OCI-LY1 (cell line): ENCODE measurements at regions not wholly inside any gene's neighbourhood (a gene's known extent, or its start where the extent isn't known, plus 50 kb on each side); places are given as distances from the start of the nearest gene placed in this dataset.

ENCODE experiments used
- H2AFZ ChIP-seq: fragments of 200-600 bp; sonication (generic), shearing (Covaris generic); 2 replicates; pipeline ENCODE4 v1.6.0; 2014; ENCODE audit warnings: antibody characterized with exemption, mild to moderate bottlenecking, low read length
- H3F3A ChIP-seq: fragments of 200-600 bp; sonication (generic), shearing (Covaris generic); 2 replicates; pipeline ENCODE4 v1.6.0; 2014; ENCODE audit warnings: mild to moderate bottlenecking, antibody characterized with exemption, low read length, moderate library complexity; ENCODE audit not compliant: insufficient read depth
- H3K27ac ChIP-seq: fragments of 200-600 bp; sonication (generic); 2 replicates; pipeline ENCODE4 v1.5.1; 2014; ENCODE audit warnings: low read length, mixed run types, mild to moderate bottlenecking, low read depth; ENCODE audit not compliant: poor library complexity, severe bottlenecking
- H3K27me3 ChIP-seq: fragments of 200-600 bp; sonication (generic); 2 replicates; pipeline ENCODE4 v1.6.0; 2014; ENCODE audit warnings: antibody characterized with exemption, mild to moderate bottlenecking, low read length, moderate library complexity; ENCODE audit not compliant: insufficient read depth
- H3K36me3 ChIP-seq: fragments of 200-600 bp; sonication (generic); 2 replicates; pipeline ENCODE4 v1.6.1; 2014; ENCODE audit warnings: mild to moderate bottlenecking, antibody characterized with exemption, low read length, moderate library complexity, mixed read lengths; ENCODE audit not compliant: insufficient read depth
- H3K4me1 ChIP-seq: fragments of 200-600 bp; sonication (generic); 2 replicates; pipeline ENCODE4 v1.5.1; 2014; ENCODE audit warnings: mild to moderate bottlenecking, low read length, moderate library complexity; ENCODE audit not compliant: insufficient read depth, severe bottlenecking
- H3K4me2 ChIP-seq: fragments of 200-600 bp; sonication (generic), shearing (Covaris generic); 2 replicates; pipeline ENCODE4 v1.6.1; 2014; ENCODE audit warnings: low read length
- H3K4me3 ChIP-seq: fragments of 200-600 bp; sonication (generic); 2 replicates; pipeline ENCODE4 v1.5.1; 2014; ENCODE audit warnings: low read length, low read depth, mild to moderate bottlenecking, mixed read lengths; ENCODE audit not compliant: poor library complexity, severe bottlenecking
- H3K79me2 ChIP-seq: fragments of 200-600 bp; shearing (Covaris generic); 2 replicates; pipeline ENCODE4 v1.6.1; 2016; ENCODE audit warnings: mixed run types, low read length, mixed read lengths; ENCODE audit not compliant: insufficient read depth
- H3K9ac ChIP-seq: fragments of 200-600 bp; sonication (generic), shearing (Covaris generic); 2 replicates; pipeline ENCODE4 v1.6.1; 2014; ENCODE audit warnings: mild to moderate bottlenecking, low read length, mixed read lengths
- H3K9me2 ChIP-seq: fragments of 200-600 bp; sonication (generic), shearing (Covaris generic); 2 replicates; pipeline ENCODE4 v1.6.1; 2014; ENCODE audit warnings: low read depth, mild to moderate bottlenecking, low read length, mixed read lengths
- H3K9me3 ChIP-seq: fragments of 200-600 bp; shearing (Covaris generic); 2 replicates; pipeline ENCODE4 v1.6.1; 2014; ENCODE audit warnings: low read length, mixed read lengths
- H4K20me1 ChIP-seq: fragments of 200-600 bp; sonication (generic), shearing (Covaris generic); 2 replicates; pipeline ENCODE4 v1.6.0; 2016; ENCODE audit warnings: mild to moderate bottlenecking, low read length; ENCODE audit not compliant: insufficient read depth
- CTCF ChIP-seq: fragments of 200-600 bp; sonication (generic), shearing (Covaris generic); IDR thresholded peaks from 2 replicates; pipeline ENCODE4 v1.5.1; 2017; ENCODE audit warnings: mild to moderate bottlenecking, antibody characterized with exemption, low read length, moderate library complexity, mixed read lengths
- EZH2 ChIP-seq: fragments of 200-600 bp; sonication (generic), shearing (Covaris generic); IDR thresholded peaks from 2 replicates; pipeline ENCODE4 v1.8.0; 2017; ENCODE audit warnings: borderline replicate concordance, mixed run types, mild to moderate bottlenecking, antibody characterized with exemption, low read length, moderate library complexity, mixed read lengths

GRCh38 chr9:22382331-22382730, 64.3 kb upstream of the DMRTA1 start:
- no peak for TF ChIP-seq CTCF
- no peak for TF ChIP-seq EZH2
- no peak overlapping the region for H3K4me2 ChIP-seq
- H3K79me2 ChIP-seq = no peaks in the 10 kb centered on the region
- H3F3A ChIP-seq = no peaks in the 10 kb centered on the region
- H3K27me3 ChIP-seq = no peaks in the 10 kb centered on the region
- no peaks in the 10 kb centered on the region for H3K36me3 ChIP-seq
- H3K9me2 ChIP-seq = no peaks in the 10 kb centered on the region
- no peaks in the 10 kb centered on the region for H3K4me1 ChIP-seq
- no peak overlapping the region for H2AFZ ChIP-seq
- no peak overlapping the region for H3K4me3 ChIP-seq
- no peaks in the 10 kb centered on the region for H3K9me3 ChIP-seq
- H4K20me1 ChIP-seq = no peaks in the 10 kb centered on the region
- H3K27ac ChIP-seq = no peak overlapping the region
- no peak overlapping the region for H3K9ac ChIP-seq

GRCh38 chr9:22383718-22384117, 62.9 kb upstream of the DMRTA1 start:
- Histone ChIP-seq H3K4me3 (no peak overlapping the region), H3K79me2 (no peaks in the 10 kb centered on the region), H2AFZ (no peak overlapping the region), H3F3A (no peaks in the 10 kb centered on the region), H3K27me3 (no peaks in the 10 kb centered on the region), H3K4me1 (no peaks in the 10 kb centered on the region), H3K9ac (no peak overlapping the region), H3K9me3 (no peaks in the 10 kb centered on the region), H3K4me2 (no peak overlapping the region), H3K9me2 (no peaks in the 10 kb centered on the region), H4K20me1 (no peaks in the 10 kb centered on the region), H3K36me3 (no peaks in the 10 kb centered on the region), H3K27ac (no peak overlapping the region)
- no peak for TF ChIP-seq CTCF
- TF ChIP-seq EZH2 = no peak

GRCh38 chr9:22389271-22389670, 57.4 kb upstream of the DMRTA1 start:
- TF ChIP-seq CTCF (no peak), EZH2 (no peak)
- Histone ChIP-seq H3K9ac (no peak overlapping the region), H3K79me2 (no peaks in the 10 kb centered on the region), H3K4me2 (no peak overlapping the region), H3K36me3 (no peaks in the 10 kb centered on the region), H3K9me2 (no peaks in the 10 kb centered on the region), H2AFZ (no peak overlapping the region), H4K20me1 (no peaks in the 10 kb centered on the region), H3K9me3 (no peaks in the 10 kb centered on the region), H3F3A (no peaks in the 10 kb centered on the region), H3K27ac (no peak overlapping the region), H3K27me3 (no peaks in the 10 kb centered on the region), H3K4me3 (no peak overlapping the region), H3K4me1 (no peaks in the 10 kb centered on the region)
